Brain microvascular endothelial cell (primary cell): ENCODE measurements at regions not wholly inside any gene's neighbourhood (a gene's known extent, or its start where the extent isn't known, plus 50 kb on each side); places are given as distances from the start of the nearest gene placed in this dataset.

Experiments
- DNase-seq: peaks from one replicate; pipeline ENCODE4 v3.0.0-alpha.2; 2020
- H3K27ac ChIP-seq: fragments of 250-450 bp; sonication (Bioruptor Pico); 2 replicates; pipeline ENCODE4 v1.5.1; 2020; ENCODE audit warnings: mild to moderate bottlenecking, moderate library complexity
- H3K27me3 ChIP-seq: fragments of 250-450 bp; sonication (Bioruptor Pico); replicated peaks from 2 replicates; pipeline ENCODE4 v1.5.1; 2020; ENCODE audit warnings: mild to moderate bottlenecking
- H3K36me3 ChIP-seq: fragments of 250-450 bp; sonication (Bioruptor Pico); replicated peaks from 2 replicates; pipeline ENCODE4 v1.5.1; 2020; ENCODE audit warnings: mild to moderate bottlenecking
- H3K4me3 ChIP-seq: 2 replicates; pipeline ENCODE4 v1.5.1; 2011; ENCODE audit warnings: low read depth, mild to moderate bottlenecking, control low read depth, low read length, moderate library complexity
- in situ Hi-C: cut with HindIII; loops from 2 replicates; pipeline ENCODE4 v1.10.0; 2017; ENCODE audit warnings: low sequenced_read_pairs, low pct_ligation_motif_present
- TF ChIP-seq, protein P1 (sequence below): IDR thresholded peaks from 2 replicates; pipeline ENCODE4 v1.5.1; 2011; ENCODE audit warnings: low read depth, mild to moderate bottlenecking, moderate library complexity, low read length, control low read depth, inconsistent platforms; ENCODE audit errors: missing control alignments

DNA sequence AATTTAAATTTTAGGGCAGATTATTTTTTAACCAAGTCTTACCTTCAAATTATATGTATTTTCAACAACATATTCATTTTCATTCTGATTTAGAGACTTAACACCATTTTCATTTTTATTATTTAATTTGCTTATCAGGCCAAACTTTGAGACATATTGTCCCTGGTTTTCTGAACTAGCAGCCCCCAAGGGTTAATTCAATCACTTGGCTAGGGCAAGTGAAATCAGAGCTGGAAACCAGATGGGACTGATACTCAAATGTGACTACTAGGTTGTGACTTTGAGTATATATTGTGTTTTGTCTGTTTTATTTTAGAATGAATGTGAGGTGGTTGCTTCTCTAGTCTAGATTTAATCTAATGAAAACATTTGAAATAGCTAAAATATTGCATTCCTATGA is 198.9 kb upstream of the PTGFR start:
- no peak overlapping the region for H3K4me3 ChIP-seq
- H3K27me3 ChIP-seq = no peaks in the 10 kb centered on the region
- no peak for DNase-seq
- TF ChIP-seq, protein P1, sequence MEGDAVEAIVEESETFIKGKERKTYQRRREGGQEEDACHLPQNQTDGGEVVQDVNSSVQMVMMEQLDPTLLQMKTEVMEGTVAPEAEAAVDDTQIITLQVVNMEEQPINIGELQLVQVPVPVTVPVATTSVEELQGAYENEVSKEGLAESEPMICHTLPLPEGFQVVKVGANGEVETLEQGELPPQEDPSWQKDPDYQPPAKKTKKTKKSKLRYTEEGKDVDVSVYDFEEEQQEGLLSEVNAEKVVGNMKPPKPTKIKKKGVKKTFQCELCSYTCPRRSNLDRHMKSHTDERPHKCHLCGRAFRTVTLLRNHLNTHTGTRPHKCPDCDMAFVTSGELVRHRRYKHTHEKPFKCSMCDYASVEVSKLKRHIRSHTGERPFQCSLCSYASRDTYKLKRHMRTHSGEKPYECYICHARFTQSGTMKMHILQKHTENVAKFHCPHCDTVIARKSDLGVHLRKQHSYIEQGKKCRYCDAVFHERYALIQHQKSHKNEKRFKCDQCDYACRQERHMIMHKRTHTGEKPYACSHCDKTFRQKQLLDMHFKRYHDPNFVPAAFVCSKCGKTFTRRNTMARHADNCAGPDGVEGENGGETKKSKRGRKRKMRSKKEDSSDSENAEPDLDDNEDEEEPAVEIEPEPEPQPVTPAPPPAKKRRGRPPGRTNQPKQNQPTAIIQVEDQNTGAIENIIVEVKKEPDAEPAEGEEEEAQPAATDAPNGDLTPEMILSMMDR = no peak
- in situ Hi-C loops = no loop called here
- H3K27ac ChIP-seq = no peak overlapping the region
- H3K36me3 ChIP-seq = no peaks in the 10 kb centered on the region

DNA sequence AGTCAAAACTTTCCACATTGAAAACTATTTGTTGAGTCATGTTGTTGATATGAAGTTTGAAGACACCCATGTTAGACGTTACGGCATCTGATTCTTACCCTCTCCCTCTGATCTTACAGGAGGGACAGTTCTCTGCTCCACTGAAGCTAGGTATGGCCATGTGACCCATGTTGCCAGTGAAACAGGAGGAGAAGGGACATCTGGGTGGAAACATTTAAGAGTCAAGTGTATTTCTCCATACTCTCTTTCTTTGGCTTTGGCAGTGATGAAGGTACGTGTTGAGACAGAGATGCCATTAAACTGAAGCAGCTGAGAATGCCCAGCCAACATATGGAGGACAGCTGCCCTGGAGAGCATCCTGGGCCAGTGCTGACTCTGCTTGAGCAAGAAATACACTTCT is 198.4 kb upstream of the PTGFR start:
- H3K4me3 ChIP-seq = no peak overlapping the region
- TF ChIP-seq, protein P1 = no peak
- H3K27me3 ChIP-seq = no peaks in the 10 kb centered on the region
- no peak for DNase-seq
- no peak overlapping the region for H3K27ac ChIP-seq
- H3K36me3 ChIP-seq = no peaks in the 10 kb centered on the region
- in situ Hi-C loops = no loop called here

DNA sequence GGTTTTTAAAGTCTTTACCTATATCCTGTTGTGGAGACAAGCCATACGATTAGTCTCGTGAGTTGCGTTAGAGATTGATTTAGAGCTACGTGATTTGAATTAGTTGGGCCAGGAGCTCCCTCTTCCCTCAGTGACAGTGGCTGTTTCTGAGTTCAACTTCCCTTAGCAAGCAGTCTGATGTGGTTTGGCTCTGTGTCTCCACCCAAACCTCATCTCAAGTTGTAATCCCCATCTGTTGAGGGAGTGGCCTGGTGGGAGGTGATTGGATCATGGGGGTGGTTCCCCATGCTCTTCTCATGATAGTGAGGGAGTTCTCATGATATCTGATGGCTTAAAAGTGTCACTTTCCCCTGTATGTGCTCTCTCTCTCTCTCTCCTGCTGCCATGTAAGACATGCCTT is 192.9 kb upstream of the PTGFR start:
- Histone ChIP-seq H3K27me3 (no peaks in the 10 kb centered on the region), H3K4me3 (no peak overlapping the region), H3K36me3 (no peaks in the 10 kb centered on the region), H3K27ac (no peak overlapping the region)
- in situ Hi-C loops = no loop called here
- TF ChIP-seq, protein P1 = no peak
- no peak for DNase-seq

DNA sequence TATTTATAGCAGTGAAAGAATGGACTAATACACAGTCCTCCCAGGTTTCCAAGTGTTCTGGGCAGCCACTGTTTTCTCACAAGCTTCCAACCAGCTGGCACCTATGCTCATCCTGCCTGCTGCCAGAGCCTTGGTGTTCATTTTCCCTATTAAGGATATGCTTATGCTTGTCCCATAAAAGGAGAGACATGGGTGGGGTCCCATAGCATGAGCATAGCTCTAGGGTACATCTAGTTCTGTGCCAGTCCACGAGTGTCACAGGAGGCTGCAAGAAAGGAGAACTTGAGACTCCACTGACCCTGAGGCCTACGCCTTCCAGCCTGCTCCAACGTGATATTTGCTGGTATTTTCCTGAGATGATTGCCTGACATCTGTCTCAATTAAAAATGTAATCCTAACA is 192.4 kb upstream of the PTGFR start:
- no peak overlapping the region for H3K27ac ChIP-seq
- H3K4me3 ChIP-seq = no peak overlapping the region
- in situ Hi-C loops = no loop called here
- no peaks in the 10 kb centered on the region for H3K27me3 ChIP-seq
- DNase-seq = no peak
- TF ChIP-seq, protein P1 = no peak
- no peaks in the 10 kb centered on the region for H3K36me3 ChIP-seq

DNA sequence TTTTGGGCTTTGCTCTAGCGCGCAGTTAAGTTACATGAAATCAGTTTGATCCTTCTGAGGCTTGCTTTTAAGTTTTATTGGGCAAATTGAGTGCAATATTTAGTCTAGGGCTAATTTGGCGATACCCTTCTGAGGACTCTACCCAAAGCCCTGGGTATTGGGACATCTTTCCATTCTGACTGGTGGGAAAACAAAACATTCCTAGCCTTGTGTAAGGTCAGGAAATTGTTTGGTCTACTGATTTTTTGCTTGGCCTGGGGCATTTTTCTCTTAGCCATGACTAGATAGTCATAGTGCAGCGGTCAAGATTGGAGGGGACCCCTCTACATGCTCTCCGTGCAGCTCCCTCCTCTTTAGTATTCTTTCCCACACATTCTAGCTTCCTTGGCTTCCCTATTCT is 189.6 kb upstream of the PTGFR start:
- in situ Hi-C loops = no loop called here
- TF ChIP-seq, protein P1 = no peak
- no peak overlapping the region for H3K27ac ChIP-seq
- H3K4me3 ChIP-seq = no peak overlapping the region
- H3K36me3 ChIP-seq = no peaks in the 10 kb centered on the region
- no peak for DNase-seq
- no peaks in the 10 kb centered on the region for H3K27me3 ChIP-seq

DNA sequence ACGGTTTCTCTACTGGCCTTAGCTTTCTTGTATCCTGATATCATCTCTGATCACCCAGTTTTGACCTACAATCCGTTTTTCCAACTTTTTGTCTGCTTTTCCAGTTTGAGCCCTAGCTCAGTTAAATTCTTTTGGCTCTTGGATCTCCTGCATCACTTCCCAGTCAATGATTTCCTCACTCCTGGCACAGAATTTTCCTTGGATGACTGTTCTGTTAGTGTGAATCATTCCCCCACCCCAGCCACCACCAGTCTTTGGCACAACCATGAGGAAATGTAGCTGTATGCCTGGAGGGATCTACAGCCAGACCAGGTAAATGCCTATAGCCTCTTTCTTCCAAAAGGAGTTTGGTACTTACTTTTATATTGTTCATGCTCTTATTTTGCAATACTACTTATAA is 187.2 kb upstream of the PTGFR start:
- in situ Hi-C loops = no loop called here
- no peak overlapping the region for H3K4me3 ChIP-seq
- H3K27me3 ChIP-seq = no peaks in the 10 kb centered on the region
- no peak overlapping the region for H3K27ac ChIP-seq
- DNase-seq = peak; percentile 66
- H3K36me3 ChIP-seq = no peaks in the 10 kb centered on the region
- TF ChIP-seq, protein P1 = no peak
